ENCODE measurements at regions not wholly inside any gene's neighbourhood (a gene's known extent, or its start where the extent isn't known, plus 50 kb on each side); places are given as distances from the start of the nearest gene placed in this dataset.

DNA sequence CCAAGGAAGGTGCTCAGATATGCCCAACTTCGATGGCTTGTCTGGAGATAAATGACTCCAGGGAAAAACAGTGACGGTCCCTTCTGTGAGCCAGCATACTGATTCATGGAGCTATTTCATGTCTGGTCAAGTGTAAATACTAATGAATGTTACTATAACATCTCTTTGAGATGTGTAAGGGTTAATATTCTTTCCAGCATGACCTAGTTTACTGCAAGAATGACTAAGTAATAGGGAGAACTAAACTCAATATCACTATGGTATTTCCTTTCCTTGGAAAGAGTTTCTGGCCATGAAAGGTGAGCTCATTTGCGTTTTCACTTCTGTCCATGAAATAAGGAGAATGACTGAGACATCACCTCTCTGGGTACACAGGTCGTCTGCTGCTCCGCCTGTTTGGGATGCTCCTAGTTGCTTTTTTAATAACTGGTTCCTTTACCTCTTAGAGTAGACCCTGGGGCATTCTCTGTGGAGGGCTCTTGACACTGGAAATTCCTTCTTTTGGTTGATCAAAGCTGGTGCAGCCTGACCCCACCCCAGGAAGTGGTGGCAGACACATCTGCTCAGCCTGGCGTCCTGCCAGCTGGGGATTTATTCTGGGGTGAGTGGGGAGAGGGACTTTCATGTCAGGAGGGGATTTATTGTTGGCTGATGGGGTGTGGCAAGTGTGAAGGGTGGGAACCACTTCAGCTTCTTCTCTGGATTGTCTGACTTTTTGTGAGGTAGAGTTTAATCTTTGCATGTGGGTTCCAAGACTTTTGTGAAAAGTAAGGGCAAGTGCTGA lies 250.0 kb upstream of the MPDZ start:
- peak; percentile 22 for DNase-seq

- DNase-seq = no peak
Measured at GRCh38 chr9:13524245-13524644, 244.8 kb upstream of the MPDZ start.

GRCh38 chr9:13520069-13520468 lies 240.6 kb upstream of the MPDZ start:
- DNase-seq = no peak

DNA sequence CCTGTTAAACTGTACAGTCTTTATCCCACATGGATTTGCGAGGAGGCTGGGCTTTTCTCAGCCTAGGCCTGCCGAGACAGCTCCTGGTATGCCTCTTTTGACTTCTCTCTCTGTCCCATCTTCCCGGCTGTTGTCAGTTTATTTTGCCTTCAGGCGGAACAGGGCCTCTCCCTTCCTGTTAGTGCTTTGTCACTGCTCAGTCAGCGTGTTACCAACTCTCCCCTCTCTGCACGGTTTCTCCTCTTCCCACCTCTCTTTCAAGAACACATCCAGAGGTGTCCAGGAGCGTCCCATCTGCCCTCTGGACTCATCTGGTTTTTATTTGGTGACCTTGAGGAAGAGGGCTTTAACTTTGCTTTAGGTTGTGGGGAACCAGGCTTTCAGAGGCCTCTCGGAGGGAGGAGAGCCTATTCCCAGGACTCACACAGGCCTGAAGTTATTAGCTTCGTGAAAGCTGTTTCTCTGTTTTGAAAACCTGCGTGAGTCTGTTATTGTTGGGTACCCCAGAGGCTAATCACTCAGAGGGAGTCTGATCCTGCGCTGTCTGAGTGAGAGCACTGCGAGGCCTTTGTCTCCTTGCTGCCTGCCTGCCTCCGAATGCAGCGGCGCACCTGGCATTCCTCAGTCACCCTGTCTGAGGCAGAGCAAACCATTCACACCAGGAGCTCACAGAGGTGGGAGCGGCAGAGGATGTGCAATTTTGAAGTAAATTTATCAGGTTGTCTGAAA lies 234.4 kb upstream of the MPDZ start:
- DNase-seq = no peak

GRCh38 chr9:13513286-13513685 lies 233.8 kb upstream of the MPDZ start:
- DNase-seq = no peak

DNA sequence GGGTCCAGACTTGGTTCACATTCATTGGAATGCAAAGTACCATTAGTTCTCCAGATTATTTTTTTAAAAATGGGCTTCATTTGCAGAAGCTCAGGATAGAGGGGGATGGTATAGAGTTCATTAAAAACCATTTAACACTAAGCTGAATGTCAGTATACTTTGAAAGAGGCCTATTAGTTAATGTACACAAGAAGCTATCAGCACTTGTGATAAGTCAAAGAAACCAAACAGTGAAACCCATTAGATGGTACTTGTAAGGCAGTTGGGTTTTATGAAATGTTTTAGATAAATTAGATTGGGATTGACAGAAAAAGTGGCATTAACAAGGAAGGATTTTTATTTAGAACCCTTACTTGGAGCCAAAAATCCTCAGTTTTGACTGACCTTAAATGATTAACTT lies 229.2 kb upstream of the MPDZ start:
- DNase-seq = no peak

DNA sequence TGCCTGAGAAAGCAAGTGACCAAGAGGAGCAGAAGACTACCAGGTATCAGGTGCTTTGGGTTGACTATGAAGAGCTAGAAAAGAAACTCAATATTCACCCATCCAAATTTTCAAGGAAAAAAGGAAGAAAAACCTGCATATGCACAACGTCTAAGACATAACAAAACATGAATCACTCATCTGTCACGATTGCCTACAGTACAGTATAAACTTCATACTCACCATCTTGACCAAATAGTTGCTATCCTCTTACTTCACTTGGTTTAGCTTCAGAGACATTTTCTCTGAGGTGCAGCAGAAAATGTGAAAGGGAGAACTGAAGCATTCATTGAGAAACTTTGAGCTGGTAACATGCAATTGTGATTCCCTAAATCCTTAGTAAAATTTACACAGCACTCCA lies 228.6 kb upstream of the MPDZ start:
- no peak for DNase-seq

DNA sequence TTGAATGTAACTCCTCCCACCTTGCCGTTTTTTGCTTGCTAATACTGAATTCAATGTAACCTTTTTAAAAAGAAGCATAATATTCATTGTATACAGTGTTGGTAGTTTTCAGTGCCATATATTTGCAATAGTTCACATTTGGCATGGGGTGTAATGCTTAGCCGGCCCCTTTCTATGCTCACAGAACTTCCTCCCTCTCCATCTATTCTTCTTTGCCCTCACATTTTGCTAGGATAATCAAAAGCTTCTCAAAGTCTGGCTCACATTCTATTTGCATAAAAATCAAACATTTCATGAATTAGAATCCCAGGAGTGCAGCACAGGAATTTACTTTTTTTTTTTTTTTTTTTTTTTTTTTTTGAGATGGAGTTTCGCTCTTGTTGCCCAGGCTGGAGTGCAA lies 226.3 kb upstream of the MPDZ start:
- DNase-seq = no peak

- no peak for DNase-seq
Measured at GRCh38 chr9:13503599-13503998, 224.1 kb upstream of the MPDZ start.

DNA sequence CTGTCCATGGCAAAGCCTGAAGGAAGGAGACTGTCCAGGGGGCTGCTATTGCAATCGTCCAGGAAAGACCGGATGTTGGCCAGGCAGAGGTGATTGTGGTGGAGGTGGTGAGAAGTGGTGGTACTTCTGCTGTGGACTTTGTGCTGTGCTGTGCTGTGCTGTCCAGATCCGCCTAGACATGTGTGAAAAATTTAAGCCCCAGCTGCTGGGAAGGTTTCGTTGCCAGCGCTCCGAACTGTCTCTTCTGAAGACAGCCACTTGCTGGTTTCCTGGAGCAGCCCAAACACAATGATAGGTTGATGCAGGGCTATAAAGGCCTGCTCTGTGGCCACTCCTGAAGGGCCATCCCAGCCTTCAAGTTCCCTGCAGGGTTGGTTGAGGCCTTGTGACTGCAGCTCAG lies 223.0 kb upstream of the MPDZ start:
- DNase-seq = no peak

DNA sequence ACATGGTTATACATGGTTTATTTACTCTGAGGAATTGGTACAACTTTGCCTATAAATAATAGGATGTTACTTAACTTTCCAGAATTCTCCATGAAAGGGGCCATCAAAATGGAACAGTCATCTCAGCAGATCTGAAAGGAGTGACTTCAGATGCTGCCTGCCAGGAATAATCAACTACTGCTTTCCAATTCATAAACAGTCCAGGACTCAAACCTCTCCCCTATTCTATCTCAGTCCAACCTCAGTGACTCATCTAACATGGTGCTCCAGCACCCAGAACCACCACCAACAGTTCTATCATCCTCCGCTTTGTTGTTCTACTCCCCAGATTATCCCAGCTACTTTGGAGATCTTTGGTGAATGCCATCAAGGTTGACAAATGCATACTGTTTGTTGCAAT lies 221.5 kb upstream of the MPDZ start:
- DNase-seq = no peak

GRCh38 chr9:13500034-13500433 lies 220.5 kb upstream of the MPDZ start:
- DNase-seq = no peak

GRCh38 chr9:13493697-13494096 lies 214.2 kb upstream of the MPDZ start:
- DNase-seq = no peak

GRCh38 chr9:13491493-13492424 lies 212.3 kb upstream of the MPDZ start:
- no peak for DNase-seq

- no peak for DNase-seq
Measured at GRCh38 chr9:13491138-13491492, 211.6 kb upstream of the MPDZ start.

- peak; percentile 48 for DNase-seq
Measured at GRCh38 chr9:13487936-13488335, 208.4 kb upstream of the MPDZ start.

- no peak for DNase-seq
Measured at GRCh38 chr9:13487498-13487897, 208.0 kb upstream of the MPDZ start.

DNA sequence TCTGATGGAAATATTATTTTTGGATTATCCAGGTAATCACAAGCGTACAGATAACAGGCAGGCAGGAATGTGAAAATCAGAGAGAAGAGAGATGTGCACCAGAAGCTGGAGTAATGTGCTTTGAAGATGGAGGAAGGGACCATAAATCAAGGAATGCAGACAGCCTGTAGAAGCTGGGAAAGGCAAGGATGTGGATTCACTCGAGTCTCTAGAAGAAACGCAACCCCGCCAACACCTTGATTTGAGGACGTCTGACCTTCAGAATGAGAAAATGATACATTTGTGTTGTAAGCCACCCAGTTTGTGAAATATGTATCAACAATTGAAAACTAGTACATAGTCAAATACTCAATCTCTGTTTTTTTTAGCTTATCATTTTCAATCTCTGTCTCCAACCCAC lies 207.6 kb upstream of the MPDZ start:
- DNase-seq = no peak

DNA sequence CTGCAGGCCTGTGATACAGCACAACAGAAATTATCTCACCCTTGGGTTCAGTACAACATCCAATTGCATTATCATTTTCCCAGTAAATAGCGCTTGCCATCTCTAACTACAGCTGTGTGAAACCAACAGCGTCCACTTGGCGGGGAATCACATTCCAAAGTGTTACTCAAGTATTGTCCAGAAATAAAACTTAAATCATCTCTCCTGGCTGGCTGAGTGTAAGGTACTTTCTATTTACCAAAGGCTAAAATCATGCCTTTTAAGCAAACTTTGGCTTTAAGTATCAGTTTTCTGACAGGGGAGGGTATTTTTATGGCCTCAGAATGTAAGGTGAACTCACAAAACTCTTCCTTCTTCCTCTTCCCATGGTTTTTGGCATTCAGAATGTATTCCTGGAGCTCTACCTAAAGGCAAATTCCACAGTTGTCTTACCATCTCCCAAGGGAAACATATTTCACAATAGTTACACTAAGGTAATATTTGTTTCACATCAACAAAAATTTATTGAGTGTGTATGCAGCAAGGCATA lies 205.6 kb upstream of the MPDZ start:
- no peak for DNase-seq

DNA sequence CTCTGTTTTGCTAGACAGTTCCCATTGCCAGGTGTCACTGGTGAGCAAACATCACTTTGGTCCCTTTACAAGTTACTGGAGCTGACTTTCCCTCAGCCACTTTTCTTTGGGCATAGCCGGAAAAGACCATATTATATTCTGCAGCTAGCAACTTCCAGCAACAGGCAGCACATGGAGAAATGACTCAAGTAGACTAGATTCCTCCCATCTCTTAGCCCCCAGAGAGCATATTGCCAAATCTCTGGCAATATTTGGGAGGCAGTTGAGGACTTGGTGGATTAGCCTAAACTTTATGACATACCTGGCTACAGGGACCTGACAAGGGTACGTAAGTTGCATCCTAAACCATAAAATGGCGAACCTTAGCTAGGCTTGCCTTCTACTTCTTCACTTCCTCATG lies 204.7 kb upstream of the MPDZ start:
- no peak for DNase-seq

- DNase-seq = no peak
Measured at GRCh38 chr9:13481274-13481673, 201.8 kb upstream of the MPDZ start.

- DNase-seq = no peak
Measured at GRCh38 chr9:13480693-13481092, 201.2 kb upstream of the MPDZ start.

- no peak for DNase-seq
Measured at GRCh38 chr9:13479096-13479495, 199.6 kb upstream of the MPDZ start.
